ENCODE measurements at regions not wholly inside any gene's neighbourhood (a gene's known extent, or its start where the extent isn't known, plus 50 kb on each side); places are given as distances from the start of the nearest gene placed in this dataset.

GRCh38 chr7:25386311-25386744 is 158.0 kb upstream of the NPVF start:
- TF ChIP-seq CTCF (conservative IDR thresholded peaks at IDR 0.05; ENCODE audit: low read depth, low read length) (no peak), EZH2phosphoT487 (IDR thresholded peaks at IDR 0.05; ENCODE audit: borderline replicate concordance, low read length) (no peak)

Measured in PC-3 (cell line).